HG03135 (cell line): ENCODE measurements at regions not wholly inside any gene's neighbourhood (a gene's known extent, or its start where the extent isn't known, plus 50 kb on each side); places are given as distances from the start of the nearest gene placed in this dataset.
A peak's percentile ranks its signal among the peaks of the same experiment; 100 is the strongest.

Source experiments
- ATAC-seq: cut with Tn5 transposase; IDR thresholded peaks from one replicate; pipeline ENCODE4 v1.9.1; 2021; ENCODE audit warnings: mild to moderate bottlenecking, moderate library complexity; ENCODE audit not compliant: unreplicated experiment

GRCh38 chr11:87443707-87444106 is 406.0 kb downstream of the TMEM135 start:
- ATAC-seq = no peak

- ATAC-seq = no peak
Measured at GRCh38 chr11:87440076-87440770, 402.5 kb downstream of the TMEM135 start.

GRCh38 chr11:87438416-87438815 is 400.7 kb downstream of the TMEM135 start:
- ATAC-seq = no peak

GRCh38 chr11:87437844-87438223 is 400.1 kb downstream of the TMEM135 start:
- no peak for ATAC-seq

GRCh38 chr11:87437133-87437843 is 399.6 kb downstream of the TMEM135 start:
- no peak for ATAC-seq

GRCh38 chr11:87432022-87432421 is 394.3 kb downstream of the TMEM135 start:
- no peak for ATAC-seq

- ATAC-seq = no peak
Measured at GRCh38 chr11:87431392-87431791, 393.7 kb downstream of the TMEM135 start.

- ATAC-seq = no peak
Measured at GRCh38 chr11:87430821-87431220, 393.1 kb downstream of the TMEM135 start.

GRCh38 chr11:87429996-87430395 is 392.3 kb downstream of the TMEM135 start:
- no peak for ATAC-seq

- ATAC-seq = no peak
Measured at GRCh38 chr11:87428266-87428665, 390.5 kb downstream of the TMEM135 start.

- ATAC-seq = no peak
Measured at GRCh38 chr11:87425943-87426342, 388.2 kb downstream of the TMEM135 start.

GRCh38 chr11:87425391-87425790 is 387.7 kb downstream of the TMEM135 start:
- ATAC-seq = no peak

GRCh38 chr11:87423161-87423560 is 385.4 kb downstream of the TMEM135 start:
- ATAC-seq = no peak

- no peak for ATAC-seq
Measured at GRCh38 chr11:87422566-87422965, 384.8 kb downstream of the TMEM135 start.

- ATAC-seq = peak; percentile 89
Measured at GRCh38 chr11:87421422-87421821, 383.7 kb downstream of the TMEM135 start.

- ATAC-seq = no peak
Measured at GRCh38 chr11:87417951-87418350, 380.2 kb downstream of the TMEM135 start.

- no peak for ATAC-seq
Measured at GRCh38 chr11:87405843-87406242, 368.1 kb downstream of the TMEM135 start.

- ATAC-seq = no peak
Measured at GRCh38 chr11:87405356-87405755, 367.6 kb downstream of the TMEM135 start.

- ATAC-seq = no peak
Measured at GRCh38 chr11:87401653-87402052, 363.9 kb downstream of the TMEM135 start.

GRCh38 chr11:87399341-87399740 is 361.6 kb downstream of the TMEM135 start:
- ATAC-seq = no peak

GRCh38 chr11:87398931-87399330 is 361.2 kb downstream of the TMEM135 start:
- ATAC-seq = no peak

GRCh38 chr11:87397011-87397865 is 359.5 kb downstream of the TMEM135 start:
- no peak for ATAC-seq
